CD4-positive, alpha-beta T cell treated with Interleukin-15 for 1 hour (primary cell): ENCODE measurements at regions not wholly inside any gene's neighbourhood (a gene's known extent, or its start where the extent isn't known, plus 50 kb on each side); places are given as distances from the start of the nearest gene placed in this dataset.

ENCODE experiments used
- DNase-seq: peaks from one replicate; pipeline ENCODE4 v3.0.0-alpha.2; 2020

DNA sequence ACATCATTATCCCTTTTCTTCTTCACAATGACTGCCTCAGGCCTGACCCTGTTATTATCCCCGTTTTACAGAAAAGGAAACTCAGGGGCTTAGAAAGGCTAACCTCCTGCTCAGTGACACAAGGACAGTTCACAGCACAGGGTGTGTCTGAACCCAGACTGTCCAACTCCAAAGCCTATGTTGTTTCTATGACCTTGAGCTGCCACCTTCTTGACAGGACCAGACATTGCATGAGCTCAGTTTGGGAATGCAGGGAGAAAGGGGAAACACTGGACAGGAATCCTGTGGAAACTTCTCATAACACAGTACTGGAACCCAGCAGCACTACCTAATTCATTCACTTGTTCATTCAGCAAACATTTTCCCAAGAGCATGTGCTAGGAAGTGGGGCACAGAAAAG lies 472.8 kb downstream of the CDK5RAP2 start:
- DNase-seq, result no peak

DNA sequence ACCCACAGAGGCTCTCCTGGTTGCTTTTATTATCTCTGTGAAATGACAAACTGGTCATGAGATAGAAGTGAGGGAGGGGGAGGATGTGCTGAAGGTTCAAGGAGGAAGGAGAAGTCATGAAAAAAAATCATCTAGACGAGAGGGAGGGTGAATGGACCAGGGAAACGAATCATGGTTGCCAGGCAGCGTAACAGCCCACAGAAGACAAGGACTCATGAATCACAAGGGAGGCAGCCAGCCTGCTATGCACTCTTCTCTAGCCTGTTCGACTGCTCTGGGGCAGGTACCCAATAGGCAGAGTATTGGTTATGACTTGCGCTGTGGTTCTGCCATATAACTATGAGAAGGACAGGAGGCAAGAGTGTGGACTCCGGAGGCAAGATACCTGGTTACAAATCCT lies 475.2 kb downstream of the CDK5RAP2 start:
- DNase-seq, result no peak

DNA sequence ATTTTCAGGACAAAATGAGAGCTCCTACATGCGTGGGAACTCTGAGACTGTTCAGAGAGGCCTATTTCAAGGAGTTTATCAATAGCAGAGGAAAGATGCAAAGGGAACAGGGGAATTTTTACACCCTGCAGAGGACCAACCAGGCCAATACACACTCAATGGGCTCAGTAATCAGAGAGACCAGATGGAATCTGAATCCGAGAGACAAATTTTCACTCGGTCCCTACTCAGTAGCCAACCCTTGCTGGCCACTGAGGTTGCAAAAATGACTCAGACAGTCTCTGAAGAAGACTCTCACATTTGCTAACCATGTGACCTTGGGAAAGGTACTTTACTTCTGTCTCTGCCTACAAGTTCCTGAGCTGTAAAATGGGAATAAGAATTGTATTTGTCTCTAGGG lies 479.4 kb downstream of the CDK5RAP2 start:
- no peak for DNase-seq

DNA sequence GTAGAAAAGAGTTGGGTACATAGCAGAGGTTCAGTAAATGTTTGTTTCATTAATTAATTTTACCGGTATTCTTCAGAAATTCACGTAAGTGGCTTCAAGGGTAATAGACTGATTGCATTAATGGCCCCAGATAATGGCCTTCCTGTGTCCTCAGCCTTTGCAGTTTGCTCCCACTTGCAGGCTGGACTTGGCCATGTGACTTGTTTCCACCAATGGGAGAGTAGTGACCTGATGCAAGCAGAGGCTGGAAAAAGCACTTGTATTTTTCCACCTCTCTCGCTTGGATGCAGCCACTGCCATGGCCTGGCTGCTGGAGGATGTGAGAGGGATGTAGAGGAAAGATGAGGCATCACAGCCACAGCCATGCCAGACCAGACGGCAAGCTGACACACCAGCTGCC lies 480.9 kb downstream of the CDK5RAP2 start:
- DNase-seq, result no peak

DNA sequence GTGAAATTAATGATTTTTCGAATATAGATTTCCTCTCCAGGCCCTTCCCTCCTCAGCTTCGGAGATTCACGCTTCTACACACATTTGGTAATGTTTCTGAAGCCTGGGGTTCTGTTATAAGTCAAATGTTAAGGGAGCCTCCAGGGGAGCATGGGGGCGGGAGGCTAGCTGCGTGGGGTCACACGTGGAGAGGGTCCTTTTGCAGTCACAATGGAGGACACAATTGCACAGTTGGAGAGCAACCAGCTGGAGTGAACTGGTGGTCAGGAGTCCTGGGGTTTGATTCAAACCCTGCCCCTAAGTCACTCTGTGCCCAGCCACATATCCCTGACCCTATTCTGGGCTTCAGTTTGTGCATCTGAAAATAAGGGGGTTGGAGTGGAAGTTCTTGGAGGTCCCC lies 481.4 kb downstream of the CDK5RAP2 start:
- no peak for DNase-seq

DNA sequence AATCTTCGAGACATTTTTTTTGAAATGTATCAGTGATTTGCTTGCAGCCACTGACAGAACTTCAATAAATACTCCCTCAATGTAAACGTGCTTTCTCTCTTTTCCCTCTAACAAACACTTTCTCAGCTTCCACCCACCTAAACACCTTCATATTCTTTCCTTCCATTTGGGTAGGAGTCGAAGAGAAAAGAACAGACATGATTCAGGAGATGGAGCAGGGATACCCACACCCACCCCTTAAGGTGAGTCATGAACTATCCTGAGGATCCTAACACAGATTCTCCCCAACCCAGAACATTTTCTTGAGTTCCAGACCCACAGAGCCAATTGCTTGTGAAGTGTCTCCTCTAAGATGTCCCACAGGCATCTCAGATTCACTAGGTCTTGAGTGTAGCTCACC lies 488.8 kb downstream of the CDK5RAP2 start:
- no peak for DNase-seq

DNA sequence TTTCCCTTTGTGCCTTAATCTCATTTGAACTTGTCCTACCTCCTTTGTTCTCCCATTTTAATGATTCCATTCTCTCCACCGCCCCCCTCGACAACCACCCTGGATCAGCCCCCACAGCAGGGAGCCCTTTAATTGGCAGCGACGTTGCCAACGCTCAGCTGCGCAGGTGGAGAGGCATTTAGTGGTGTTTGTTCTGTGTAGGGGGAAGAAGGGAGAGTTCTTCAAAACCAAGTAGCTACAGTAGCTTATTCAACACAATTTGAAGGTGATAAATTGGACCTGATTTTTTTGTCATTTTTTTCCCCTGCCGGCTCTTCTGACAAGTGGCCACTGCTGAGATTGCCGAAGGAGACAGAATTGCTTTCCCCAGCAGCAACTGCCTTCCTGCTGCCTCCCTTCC lies 499.1 kb downstream of the CDK5RAP2 start:
- no peak for DNase-seq

DNA sequence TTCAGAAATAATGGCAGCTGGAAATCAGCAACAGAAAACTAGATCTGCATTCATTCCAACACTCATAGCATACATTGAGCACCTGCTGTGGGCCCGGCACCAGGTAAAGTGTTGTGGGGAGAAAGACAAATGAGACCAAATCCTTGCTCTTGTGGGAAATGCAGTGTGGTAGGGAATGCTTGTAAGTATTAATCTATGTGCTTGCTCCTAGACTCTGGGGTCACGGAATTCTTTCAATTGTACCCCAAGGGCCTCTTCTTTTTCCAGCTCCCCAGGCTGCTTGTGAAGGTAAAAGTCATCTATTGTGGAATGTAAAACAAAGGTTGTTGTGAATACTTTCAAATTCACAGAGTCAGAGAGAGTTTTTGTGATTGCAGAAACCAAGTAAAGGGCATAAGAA lies 501.9 kb downstream of the CDK5RAP2 start:
- no peak for DNase-seq

DNA sequence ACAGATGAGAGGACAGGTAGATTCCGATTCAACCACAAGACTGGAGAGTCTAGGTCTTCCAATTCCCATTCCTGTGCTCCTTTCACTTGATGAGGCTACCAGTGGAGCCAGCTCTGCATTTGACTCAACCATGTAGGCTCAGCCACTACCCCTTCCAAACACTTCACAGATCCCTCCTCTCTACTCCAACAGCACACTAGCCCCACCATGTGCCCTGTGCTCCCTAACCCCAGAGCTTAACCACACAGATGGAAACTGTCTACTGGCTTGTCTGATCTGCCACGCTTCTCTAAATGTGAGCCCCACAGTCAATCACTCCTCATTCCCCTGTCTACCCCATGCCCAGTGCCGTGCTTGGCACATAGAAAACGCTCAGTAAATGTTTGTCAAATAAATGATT lies 508.2 kb downstream of the CDK5RAP2 start:
- DNase-seq, result no peak

DNA sequence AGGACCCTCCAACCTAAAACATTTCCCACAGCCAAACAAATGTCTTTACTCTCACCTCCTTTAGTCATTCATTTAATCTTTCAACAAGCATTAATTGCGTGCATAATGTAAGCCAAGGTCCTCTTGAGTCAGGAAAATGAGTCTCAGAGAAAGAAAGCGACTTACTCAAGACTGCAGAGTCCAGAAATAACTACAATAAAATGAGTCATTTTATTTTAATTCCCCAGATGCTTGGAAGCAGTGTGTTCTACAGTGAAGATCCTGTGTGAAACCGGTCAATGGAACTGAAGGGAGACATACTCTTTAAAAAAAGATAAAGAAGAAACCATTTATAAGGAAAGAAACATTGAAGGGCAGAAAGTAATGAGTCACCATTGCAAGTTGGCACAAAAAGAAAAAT lies 513.7 kb downstream of the CDK5RAP2 start:
- DNase-seq, result no peak

DNA sequence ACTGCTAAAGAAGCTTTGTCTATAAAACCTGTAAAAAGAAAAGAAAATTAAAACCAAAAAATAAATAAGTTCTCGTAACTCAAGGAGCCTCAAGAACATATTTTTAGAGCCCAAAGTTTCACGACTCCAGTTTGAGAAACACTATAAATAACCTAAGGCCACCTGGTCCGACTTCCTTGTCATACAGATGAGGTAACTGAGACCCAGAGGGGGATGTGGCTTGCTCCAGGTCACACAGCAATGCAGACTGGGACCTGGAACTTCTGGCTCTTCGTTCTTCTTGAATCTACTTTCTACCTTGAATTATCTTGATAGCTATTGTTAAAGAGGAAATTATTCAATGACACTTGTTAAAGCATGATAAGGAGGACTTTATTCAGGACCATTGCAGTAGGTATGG lies 514.8 kb downstream of the CDK5RAP2 start:
- DNase-seq, result no peak

DNA sequence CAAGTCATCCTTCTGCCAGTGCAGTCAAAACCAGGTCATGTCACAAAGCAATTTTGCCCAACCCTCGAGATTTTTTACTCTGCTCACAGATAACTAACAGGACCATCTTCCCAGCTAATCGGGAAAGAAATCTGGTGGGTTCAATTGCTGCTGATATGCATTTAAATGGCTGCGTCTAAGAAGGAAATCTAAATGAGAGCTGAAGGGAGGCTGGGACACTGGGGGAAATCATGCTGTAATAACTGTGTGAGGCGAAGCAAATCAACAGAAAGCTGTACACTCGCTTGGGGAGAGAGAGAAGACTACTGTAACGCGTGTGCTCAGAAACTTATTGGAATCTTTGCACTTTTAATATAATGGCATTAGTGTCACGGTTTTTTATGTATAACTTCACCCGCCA lies 535.0 kb downstream of the CDK5RAP2 start:
- no peak for DNase-seq

DNA sequence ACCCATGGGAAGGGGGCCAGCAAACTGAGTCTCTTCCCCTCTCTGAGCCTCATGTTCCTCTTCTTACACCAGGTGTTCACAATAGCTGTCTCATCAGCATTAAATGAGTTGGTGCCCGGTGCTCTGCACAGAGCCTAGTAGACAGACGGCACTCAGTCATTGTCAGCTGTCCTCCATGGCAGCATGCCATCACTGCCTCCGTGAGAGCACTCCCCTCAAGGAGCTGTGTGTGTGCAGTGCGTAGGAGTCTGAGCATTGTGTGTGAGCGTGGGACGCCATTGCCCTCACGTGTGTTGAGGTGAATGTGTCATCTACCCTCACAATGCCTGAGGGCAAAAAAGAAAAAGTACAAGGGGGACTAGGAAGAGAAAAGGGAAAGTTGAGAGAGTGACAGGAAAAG lies 536.5 kb downstream of the CDK5RAP2 start:
- no peak for DNase-seq

DNA sequence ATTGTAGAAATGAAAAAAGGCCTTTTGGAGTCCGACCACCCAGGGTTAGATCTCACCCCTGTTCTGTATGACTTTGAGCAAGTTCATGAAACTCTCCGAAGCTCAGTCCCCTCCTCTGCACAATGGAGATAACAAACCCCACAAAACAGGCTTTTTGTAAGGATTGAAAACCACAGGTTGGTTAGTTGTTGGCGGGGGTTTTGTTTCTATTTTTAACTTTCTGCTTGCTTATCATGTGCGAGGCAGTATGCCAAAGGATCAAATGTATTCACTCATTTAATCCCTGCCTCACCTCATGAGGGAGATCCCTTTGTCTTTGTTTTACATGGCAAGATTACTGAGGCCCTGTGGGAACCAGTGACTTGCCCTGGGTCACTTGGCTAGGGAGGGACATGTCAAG lies 539.1 kb downstream of the CDK5RAP2 start:
- DNase-seq, result no peak

DNA sequence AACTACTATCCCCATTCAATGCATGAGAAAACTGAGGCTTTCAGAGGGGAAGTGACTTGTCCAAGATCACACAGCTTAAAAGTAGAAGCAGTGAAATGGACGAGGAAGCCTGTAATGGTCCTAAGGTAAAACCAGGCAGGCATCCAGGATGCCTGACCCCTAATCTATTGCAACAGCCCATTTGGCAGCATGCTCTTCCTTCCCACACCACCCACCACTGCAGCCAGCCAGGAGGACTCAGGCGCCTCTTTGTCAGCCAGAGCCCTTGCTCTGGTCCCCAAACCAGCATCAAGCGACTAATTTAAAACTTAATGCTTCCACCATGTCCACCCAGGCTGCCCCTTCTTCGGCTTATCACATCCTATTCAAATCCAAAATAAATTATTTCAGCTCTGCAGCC lies 541.6 kb downstream of the CDK5RAP2 start:
- DNase-seq, result no peak

DNA sequence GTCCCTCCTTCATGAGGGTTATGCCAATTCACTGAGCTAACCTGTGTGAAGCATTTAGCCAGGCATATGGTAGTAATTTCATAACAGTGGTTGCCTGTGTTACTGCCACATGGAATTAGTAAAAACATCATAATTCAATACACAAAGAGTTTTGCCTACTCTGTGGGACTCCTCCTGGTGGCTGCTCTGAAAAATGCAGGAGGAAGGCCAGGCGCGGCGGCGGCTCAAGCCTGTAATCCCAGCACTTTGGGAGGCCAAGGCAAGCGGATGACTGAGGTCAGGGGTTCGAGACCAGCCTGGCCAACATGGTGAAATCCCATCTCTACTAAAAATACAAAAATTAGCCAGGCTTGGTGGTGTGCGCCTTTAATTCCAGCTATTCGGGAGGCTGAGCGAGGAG lies 547.3 kb downstream of the CDK5RAP2 start:
- DNase-seq, result no peak

DNA sequence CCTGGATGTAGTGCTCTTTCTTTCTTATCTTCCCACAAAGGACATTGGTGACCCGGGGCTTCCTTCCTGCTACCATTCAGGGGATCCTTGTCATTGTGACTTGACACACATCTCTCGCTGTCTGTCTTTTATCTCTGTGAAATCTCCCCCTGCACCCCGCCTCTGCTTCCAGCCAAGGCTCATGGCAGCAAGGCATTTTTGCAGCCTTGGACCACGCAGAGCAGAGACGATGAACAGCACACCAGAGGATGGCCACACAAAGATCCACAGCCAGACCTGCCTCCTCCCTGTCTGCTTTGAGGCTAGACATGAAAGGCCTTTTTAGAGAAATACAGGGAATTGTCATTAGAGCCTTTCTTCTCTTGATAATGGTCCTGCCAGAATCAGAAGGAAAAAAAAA lies 549.1 kb downstream of the CDK5RAP2 start:
- DNase-seq, result no peak

DNA sequence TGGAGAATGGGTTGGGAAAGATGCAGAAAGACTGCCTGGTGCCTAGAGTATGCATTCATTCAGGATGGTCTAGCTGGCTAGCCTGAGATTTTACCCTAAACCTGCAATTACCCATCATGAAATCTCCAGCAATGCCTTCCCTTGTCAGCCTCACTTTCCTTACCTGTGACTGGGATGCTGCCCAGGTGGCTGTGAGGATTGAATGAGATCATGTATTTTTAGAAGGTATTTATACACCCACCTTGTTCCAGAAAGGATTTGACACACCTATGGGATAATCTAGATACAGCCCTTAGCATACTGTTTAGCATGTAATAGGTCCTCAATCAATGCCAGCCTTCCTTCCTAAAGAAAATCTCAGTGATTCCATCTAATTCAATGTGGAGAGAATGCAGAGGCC lies 561.4 kb downstream of the CDK5RAP2 start:
- DNase-seq, result no peak

DNA sequence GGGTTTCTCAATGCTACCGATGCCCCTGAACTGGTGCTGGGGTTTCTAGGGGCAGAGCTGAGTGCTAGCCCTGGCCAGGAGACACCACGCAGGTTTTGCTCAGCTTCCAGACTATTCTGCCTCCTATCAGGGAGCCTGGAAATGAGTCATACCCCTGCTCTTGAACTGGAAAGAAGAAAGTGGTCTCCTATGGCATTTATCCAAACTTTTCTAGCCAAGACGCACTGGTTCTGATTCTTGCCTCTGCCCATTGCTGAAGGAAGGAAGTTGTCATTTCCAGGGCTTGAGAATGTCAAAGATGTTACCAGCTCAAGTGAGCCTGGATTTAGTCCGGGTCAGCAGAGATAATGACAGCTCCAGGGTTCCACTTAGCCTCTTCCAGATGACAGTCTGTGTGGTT lies 561.9 kb downstream of the CDK5RAP2 start:
- DNase-seq, result no peak

DNA sequence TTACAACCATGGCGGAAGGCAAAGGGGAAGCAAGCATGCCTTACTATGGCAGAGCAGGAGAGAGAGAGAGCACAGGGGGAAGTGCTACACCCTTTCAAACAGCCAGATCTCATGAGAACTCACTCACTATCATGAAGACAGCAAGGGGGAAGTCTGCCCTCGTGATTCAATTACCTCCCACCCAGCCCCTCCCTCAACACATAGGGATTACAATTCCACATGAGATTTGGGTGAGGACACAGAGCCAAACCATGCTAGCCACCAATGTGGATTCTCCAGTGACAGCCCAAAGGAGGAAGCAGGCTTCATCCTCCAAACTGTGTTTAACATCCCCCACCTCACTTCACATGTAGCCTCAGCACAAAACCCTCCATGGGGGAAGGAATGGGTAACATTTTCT lies 563.7 kb downstream of the CDK5RAP2 start:
- no peak for DNase-seq

DNA sequence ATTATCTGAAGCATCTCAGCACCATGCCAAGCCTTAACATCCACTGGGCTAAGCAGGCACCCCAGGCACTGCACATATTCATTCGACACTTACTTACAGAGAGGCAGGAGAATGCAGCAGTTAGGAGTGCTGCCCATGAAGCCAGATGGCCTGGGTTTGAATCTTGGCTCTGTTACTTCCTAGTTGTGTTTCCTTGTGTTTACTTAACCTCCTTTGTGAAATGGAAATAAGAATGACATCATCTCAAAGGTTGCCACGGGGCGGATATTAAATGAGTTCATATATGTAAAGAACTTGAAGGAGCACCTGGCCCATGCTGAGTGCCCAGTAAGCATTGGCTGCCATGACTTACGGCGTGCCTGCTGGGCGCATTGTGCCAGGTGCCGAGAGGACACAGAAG lies 565.2 kb downstream of the CDK5RAP2 start:
- DNase-seq, result no peak

DNA sequence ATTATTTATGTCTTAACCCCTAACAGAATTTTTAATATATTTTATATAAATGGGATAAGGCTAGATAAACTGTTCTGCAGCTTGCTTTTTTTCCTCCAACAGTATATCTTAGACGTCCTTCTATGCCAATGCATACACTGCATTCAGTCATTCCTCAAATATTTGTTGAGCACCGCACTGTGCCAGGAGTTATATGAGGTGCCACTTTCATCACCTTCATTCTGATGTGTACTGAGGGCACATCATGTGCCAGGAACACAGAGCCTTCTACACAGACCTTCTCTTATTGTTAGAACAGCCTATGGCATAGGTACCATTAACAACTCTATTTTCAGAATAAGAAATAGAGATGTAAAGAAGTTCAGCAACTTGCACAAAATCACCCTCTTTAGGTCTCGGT lies 570.1 kb downstream of the CDK5RAP2 start:
- DNase-seq, result no peak

DNA sequence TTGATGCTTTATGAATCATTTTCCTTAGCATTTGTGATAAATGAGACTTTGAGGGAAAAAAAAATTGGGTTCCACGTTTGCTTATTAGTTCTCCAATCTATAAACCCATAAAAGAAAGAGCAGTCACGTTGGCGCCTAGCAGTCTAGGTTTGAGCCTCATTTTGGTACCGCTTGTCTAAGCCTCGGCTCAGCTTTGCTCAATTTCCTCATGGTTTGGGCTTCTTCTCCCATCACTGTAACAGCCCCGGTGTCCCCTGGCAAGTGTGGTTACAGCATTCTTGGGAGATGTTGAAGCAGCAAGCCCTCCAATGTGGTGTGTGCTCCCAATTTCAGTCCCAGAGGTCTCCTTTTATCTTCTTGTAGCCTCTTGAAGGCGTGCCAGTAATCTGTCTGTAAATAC lies 578.4 kb downstream of the CDK5RAP2 start:
- DNase-seq, result no peak

DNA sequence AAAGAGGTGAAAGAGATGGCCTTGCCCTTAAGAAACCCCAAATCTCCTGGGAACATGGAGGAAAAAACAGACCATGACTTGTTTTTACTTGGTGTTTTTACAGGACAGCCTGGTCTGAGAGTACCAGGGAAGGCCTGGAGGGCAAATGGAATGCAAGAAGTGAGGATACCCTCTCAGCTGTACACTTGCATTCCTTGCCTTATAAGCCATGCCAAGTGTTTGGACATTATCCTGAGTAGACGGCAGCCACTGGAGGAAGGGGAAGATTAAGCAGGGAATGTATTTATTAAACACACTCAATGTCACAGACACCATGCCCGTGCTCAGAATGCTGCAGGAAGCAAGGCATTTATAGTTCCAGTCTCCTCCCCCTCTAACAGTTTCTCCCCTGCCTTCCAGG lies 581.4 kb downstream of the CDK5RAP2 start:
- DNase-seq, result no peak

DNA sequence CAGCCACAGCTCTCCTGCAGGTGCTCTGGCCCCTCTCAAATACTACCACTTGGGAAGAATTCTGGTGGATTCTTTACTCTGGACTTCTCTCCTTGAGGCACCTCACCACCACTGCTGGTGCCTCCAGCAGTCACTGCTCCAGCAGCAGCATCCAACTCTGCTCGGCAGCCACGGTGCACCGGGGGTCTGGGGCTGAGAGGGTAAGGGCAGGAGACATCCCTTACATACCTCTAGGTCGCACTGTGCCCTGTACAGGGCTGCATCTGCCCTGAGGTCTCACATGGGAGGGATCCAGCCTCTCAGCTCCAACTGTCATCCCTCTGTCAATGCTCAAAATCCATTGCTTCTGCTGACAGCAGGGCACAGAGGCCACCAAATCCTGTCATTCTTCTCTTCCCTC lies 588.2 kb downstream of the CDK5RAP2 start:
- DNase-seq, result no peak

DNA sequence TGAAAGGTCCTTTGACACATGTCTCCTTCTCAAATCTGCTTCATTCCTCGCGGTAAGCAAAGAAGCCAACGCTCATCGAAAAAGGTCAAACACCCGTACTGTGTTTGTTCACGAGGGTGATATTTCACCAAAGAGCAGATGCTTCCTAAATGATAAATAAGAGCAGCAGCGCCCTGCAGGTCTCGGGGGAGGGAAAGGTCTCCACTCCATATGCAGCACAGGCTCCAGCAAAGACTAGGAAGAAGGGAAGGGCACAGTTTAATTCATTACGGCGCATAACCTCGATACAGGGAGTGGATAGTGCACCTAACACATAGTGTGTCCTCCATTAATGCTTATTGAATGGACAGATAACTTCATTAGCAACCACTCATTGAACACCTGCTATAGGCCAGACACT lies 593.3 kb downstream of the CDK5RAP2 start:
- no peak for DNase-seq

DNA sequence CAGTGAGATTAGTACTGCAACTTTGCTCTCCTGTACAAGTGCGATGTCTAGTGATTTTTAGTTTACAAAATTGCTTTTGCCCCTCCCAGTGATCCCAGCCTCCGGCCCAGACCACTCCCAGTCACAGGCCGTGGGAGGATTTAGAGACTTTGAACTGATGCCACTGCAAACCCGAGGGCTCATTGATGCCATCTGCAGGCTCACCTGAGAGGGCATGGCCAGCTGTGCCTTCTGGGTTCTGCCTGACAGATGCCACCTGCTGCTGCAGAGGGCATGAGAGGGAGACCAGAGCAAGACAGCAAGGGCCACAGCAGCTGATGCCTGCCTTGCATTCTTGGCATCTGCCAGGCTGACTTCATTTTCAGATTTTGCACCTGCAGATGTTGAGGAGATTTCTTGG lies 593.8 kb downstream of the CDK5RAP2 start:
- DNase-seq, result no peak
